Activated CD8-positive, alpha-beta memory T cell treated with anti-CD3 and anti-CD28 coated beads for 1 hour (primary cell): ENCODE measurements at regions not wholly inside any gene's neighbourhood (a gene's known extent, or its start where the extent isn't known, plus 50 kb on each side); places are given as distances from the start of the nearest gene placed in this dataset.

Experiments used
- DNase-seq, 2 donors: peaks; one replicate each; pipeline ENCODE4 v3.0.0-alpha.2; 2020; ENCODE audit warnings: low read depth in 1 of 2; ENCODE audit errors: extremely low read depth in 1 of 2

DNA sequence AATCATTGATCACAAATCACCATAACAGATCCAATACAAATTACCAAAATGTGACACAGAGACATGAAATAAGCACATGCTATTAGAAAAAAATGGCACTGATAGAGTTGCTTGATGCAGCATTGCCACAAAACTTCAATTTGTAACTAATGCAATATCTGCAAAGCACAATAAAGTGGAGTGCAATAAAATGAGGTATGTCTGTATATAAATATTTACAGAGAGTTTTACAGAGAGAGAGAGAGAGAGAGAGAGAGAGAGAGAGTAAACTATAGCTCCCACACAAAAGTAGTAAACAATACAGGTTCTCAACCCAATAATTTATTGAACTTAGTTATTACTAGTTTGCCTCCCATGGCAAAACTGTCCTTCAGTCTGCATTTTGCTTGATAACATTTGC, 1807.0 kb downstream of the SUCLG1 start:
- DNase-seq, result no peak

GRCh38 chr2:82650038-82650437, 1809.0 kb downstream of the SUCLG1 start:
- no peak for DNase-seq

GRCh38 chr2:82641598-82642180, 1817.4 kb downstream of the SUCLG1 start:
- DNase-seq, result no peak

GRCh38 chr2:82636402-82637020, 1822.6 kb downstream of the SUCLG1 start:
- DNase-seq, result no peak

- no peak for DNase-seq
Observed at GRCh38 chr2:82599021-82599420, 1860.1 kb downstream of the SUCLG1 start.

DNA sequence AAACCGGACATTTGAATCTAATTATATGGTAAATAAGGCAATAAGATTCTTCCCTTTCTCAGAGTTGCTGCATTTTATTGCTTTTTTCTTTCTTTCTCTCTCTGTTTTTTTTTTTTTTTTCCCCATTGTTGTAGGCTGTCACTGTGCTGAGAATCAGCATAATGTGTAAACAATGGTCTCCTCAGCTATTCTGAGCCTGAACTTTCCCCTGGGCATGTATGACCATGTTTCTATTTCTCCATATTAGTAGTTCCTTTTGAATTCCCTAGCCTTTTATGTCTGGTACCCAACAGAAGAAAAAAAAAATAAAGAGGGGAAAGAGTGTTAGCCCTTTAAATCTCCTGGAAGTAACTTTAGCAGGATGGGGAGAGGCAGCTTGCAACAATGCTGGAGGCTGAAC, 1862.5 kb downstream of the SUCLG1 start:
- DNase-seq, result no peak

DNA sequence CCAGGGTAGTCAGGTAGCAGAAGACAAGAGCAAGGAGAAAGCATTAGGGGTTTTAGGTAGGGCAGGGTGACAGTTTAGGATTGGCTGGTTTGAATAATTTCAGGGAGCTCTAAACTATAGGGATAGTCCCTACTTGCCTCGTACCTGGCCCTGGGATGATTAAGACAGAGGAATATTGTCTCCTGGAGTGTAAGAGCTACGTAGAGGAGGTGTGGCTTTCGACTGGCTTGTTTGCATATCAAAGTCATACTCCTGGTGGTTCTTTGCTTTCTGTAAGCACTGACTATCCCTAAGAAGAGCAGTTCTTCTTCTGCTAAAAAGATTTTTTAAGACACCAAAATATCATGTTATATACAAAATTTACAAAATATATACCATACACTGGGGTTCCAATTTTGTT, 1867.4 kb downstream of the SUCLG1 start:
- DNase-seq, result no peak

GRCh38 chr2:82576656-82577055, 1882.4 kb downstream of the SUCLG1 start:
- no peak for DNase-seq

DNA sequence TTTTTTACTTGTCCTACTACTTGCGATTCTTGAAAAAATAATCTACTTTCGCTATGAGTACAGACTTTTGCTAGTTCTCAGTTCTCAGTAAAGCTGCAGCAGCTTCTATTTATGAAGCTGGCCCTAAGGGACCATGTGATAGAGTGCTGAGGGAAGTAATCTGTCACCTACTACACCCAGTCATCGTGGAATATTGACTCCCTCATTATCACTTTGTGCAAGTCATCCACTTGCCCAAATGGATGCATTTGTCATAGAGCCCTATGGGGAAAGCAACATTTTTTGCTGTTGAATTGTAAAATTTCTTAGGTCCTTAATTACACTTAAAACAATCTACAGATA, 1919.8 kb downstream of the SUCLG1 start:
- no peak for DNase-seq

GRCh38 chr2:82538590-82539279, 1920.3 kb downstream of the SUCLG1 start:
- DNase-seq, result no peak

- DNase-seq, result no peak
Observed at GRCh38 chr2:82528288-82528687, 1930.8 kb downstream of the SUCLG1 start.

GRCh38 chr2:82527124-82527523, 1932.0 kb downstream of the SUCLG1 start:
- DNase-seq, result no peak

DNA sequence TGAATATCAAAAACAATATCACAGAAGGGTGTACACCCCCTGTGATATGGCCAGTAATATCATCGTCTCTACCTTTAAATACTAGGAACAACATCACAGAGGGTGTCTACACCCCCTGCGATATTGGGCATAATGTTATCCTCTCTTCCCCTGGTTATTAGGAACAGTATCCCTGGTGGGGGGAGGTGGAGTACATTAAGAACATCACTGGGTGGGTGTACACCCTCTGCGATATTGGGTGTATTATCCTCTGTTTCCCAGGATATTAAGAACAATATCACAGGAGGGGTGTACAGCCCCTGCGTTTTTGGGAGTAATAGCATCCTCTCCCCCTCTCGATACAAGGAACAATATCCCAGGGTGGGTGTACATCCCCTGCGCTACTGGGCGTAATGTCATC, 1932.8 kb downstream of the SUCLG1 start:
- DNase-seq, result no peak

- DNase-seq, result no peak
Observed at GRCh38 chr2:82525744-82526143, 1933.3 kb downstream of the SUCLG1 start.

- DNase-seq, result no peak
Observed at GRCh38 chr2:82524826-82525225, 1934.3 kb downstream of the SUCLG1 start.

GRCh38 chr2:82511894-82512293, 1947.2 kb downstream of the SUCLG1 start:
- DNase-seq, result no peak

DNA sequence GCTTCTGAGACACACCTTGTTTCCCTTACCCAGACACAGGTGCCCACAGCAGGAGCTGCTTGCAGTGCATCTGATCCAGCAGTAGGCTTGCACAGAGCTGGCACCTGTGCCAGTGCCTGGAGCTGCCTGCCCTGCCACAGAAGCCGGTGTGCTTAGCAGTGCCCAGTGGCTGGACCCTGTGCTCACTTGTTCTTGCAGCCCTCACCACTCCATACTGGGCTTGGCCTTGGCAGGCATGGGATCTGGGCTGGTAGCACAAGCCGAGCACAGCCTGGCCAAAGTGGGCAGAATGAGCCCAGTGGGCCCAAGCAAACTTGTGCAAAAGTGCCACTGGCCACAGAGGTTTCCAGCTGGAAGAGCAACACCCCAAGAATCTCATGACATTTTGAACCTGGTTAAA, 1950.4 kb downstream of the SUCLG1 start:
- no peak for DNase-seq

DNA sequence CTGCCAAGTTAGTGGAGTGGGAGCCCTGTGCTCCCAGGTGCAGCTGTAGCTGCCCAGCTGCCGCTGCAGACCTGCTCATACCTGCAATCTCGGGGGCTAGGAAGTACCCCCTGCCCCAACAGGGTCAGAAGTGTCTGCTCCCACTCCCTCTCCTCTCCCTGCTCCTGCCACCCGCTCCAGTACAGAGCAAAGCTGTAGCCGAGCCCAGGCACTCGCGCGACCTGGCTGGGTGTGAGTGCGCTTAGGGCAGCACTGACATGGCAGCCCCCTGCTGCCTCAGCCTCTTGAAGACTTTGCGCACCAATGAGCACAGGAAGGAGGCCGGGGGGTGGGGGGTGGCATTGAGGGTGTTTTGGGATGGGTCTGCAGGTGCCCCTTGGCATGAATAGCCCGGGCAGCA, 1951.4 kb downstream of the SUCLG1 start:
- no peak for DNase-seq

DNA sequence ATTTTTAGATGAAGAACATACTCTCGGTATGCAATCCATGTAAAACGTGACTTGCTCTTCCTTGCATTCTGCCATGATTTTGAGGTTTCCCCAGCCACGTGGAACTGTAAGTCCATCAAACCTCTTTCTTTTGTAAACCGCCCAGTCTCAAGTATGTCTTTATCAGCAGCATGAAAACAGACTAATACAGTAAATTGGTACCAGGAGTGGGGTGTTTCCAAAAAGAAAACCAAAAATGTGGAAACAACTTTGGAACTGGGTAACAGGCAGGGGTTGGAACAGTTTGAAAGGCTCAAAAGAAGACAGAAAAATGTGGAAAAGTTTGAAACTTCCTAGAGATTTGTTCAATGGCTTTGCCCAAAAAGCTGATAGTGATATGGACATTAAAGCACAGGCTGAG, 1957.9 kb downstream of the SUCLG1 start:
- no peak for DNase-seq

DNA sequence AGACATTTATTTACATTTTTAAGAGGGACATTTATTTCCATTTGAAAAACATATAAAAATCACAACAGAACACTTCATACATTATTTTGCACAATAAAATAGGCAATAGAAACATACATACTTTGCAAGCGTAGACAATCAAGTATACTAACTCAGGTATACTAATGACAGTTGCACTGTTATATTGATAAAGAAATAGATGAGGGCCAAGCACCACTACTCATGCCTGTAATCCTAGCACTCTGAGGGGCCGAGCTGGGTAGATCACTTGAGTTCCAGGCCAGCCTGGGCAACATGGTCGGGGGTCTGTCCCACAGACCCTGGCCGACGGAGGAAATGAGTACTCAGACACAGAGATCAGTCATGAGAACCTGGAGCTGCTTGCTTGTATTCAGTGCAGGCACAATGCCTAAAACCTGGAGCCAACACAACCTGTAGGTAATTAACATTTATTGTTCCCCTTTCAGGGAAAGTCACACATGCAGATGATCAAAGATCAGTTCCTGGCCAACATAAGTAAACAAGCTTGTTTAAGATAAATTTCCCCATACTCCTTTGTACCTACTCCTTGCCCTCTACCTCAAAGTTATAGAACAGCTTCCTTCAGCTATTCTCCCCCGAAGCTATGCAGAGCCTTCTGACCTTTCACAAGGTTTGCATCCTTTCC, 1960.2 kb downstream of the SUCLG1 start:
- no peak for DNase-seq

GRCh38 chr2:82494739-82495138, 1964.3 kb downstream of the SUCLG1 start:
- DNase-seq, result no peak

GRCh38 chr2:82491591-82491990, 1967.5 kb downstream of the SUCLG1 start:
- no peak for DNase-seq
